ENCODE measurements at regions not wholly inside any gene's neighbourhood (a gene's known extent, or its start where the extent isn't known, plus 50 kb on each side); places are given as distances from the start of the nearest gene placed in this dataset.

- DNase-seq (ENCODE audit: low read depth), result no peak
Observed at GRCh38 chr14:27958757-27959156, 807.8 kb upstream of the FOXG1 start.

DNA sequence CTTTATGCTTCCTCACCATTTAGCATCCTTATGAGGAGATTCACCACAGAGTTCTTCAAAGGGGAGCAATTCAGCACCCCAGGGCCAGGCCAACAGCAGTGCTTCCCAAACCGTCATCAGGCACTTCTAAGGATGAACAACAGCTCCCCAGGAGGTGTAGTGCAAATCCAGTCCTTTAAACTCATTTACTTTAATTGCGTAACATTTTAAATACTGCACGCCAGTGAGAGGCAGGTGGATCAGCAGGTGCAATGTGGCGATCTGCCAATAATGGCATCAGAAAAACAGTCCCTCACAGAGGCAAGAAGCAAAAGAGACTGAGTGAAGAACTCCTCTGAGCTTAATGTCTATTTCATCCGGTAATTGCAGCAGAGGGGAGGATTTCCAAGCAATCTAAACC is 770.9 kb upstream of the FOXG1 start:
- no peak for DNase-seq (ENCODE audit: low read depth)

DNA sequence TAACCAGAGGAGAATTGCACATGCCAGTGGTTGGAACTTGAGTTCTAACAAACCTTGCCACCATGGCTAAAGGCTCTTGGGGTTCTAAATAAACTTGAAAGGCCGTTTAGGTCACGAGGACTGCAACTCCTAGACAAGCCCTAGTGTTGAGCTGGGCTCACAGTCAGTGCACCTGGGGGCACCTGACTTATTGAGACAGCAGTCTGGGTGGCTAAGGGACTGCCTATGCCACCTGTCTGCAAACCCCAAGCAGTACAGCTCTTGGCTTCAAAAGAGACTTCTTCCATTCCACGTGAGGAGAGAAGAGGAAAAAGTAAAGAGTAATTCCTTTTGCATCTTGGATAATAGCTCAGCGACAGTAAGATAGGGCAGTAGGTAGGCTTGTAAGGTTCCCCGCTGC is 765.6 kb upstream of the FOXG1 start:
- DNase-seq (ENCODE audit: low read depth), result no peak

DNA sequence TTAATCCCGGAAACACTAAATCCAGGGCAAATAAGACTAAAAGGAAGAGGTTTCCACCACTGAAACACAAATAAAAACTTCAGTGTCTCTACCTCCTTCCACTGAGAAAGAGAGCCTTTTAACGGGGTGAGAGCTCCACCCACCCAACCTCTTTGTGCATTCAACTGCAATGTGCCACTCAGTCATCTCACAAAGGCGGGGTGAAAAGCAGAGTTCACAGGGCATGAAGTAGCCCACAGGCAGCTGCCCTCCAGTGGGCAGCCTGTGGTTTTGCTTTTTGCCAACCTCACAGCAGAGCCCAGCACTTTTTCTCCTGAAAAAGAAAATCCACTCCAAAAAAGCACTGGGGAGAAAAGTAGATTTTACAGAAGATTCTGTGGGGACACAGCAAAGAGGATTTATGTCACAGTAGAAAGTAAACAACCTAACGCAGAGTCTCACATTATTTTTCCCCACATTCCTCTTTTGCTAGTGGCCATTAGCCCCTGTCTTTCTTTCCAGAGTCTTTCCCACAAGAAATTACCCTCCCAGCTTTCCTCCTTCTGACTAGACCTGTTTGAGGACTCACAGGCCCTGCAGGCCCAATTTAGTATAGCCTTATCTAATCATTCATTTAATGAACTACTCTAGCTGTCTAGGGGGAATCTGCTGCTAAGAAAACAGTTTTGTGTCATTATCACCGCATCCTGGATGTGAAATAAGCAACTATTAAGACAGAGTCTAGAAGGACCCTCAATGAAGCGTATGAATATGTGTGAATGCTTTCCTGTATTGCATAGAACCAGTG is 753.8 kb upstream of the FOXG1 start:
- no peak for DNase-seq (ENCODE audit: low read depth)

- no peak for DNase-seq (ENCODE audit: low read depth)
Observed at GRCh38 chr14:28020112-28020511, 746.5 kb upstream of the FOXG1 start.

- DNase-seq (ENCODE audit: low read depth), result no peak
Observed at GRCh38 chr14:28023853-28024252, 742.7 kb upstream of the FOXG1 start.

- DNase-seq (ENCODE audit: low read depth), result no peak
Observed at GRCh38 chr14:28052251-28052650, 714.3 kb upstream of the FOXG1 start.

DNA sequence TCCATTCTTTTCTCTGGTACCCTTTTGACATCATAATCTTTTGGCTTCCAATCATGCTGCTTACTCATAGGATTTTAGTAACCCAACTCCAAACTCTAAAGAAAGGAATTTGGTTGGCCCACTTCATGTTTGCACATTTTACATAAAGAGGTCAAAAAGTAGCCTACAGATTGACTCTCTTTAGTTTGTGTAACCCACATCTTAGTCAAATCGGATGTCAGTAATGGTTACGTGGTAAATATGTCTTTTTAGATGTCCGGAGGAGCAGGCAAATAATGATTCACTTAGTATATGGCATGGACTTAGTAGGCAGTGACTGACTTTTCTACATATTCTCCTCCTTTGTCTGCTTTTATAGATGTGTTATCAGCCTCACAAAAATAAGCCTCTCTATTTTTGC is 711.6 kb upstream of the FOXG1 start:
- DNase-seq (ENCODE audit: low read depth), result no peak

- DNase-seq (ENCODE audit: low read depth), result no peak
Observed at GRCh38 chr14:28057359-28058296, 709.0 kb upstream of the FOXG1 start.

DNA sequence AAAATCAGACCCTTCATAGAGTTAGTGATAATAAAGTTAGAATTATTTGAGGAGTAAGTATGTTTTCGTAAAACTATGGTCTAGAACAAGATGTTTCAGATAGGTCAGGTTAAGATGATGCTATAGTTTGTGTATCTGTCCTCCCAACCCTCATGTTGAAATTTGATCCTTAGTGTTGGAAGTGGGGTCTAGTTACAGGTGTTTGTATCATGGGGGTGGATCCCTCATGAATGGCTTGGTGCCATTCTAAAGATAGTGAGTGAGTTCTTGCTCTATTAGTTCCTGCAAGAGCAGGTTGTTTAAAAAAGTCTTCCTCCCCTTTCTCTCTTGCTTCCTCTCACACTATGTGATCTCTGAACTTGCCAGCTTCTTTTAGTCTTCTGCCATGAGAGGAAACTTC is 707.3 kb upstream of the FOXG1 start:
- no peak for DNase-seq (ENCODE audit: low read depth)

- DNase-seq (ENCODE audit: low read depth), result no peak
Observed at GRCh38 chr14:28061006-28061405, 705.6 kb upstream of the FOXG1 start.

GRCh38 chr14:28077021-28077420 is 689.6 kb upstream of the FOXG1 start:
- no peak for DNase-seq (ENCODE audit: low read depth)

GRCh38 chr14:28083389-28083788 is 683.2 kb upstream of the FOXG1 start:
- DNase-seq (ENCODE audit: low read depth), result no peak

GRCh38 chr14:28088125-28088524 is 678.5 kb upstream of the FOXG1 start:
- DNase-seq (ENCODE audit: low read depth), result no peak

DNA sequence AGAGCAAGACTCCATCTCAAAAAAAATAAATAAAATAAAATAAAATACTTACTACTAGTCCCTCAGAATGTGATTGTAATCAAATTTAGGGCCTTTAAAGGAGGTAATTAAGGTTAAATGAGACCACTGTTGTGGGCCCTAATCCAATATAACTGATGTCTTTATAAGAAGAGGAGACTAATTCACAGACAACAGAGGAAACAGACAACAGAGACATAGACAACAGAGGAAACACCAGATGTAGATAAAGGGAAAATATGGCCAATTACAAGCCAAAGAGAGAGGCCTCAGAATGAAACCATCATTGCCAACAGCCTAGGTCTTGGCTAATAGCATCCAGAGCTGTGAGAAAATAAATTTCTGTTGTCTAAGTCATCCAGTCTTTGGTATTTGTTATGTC is 669.0 kb upstream of the FOXG1 start:
- DNase-seq (ENCODE audit: low read depth), result no peak

DNA sequence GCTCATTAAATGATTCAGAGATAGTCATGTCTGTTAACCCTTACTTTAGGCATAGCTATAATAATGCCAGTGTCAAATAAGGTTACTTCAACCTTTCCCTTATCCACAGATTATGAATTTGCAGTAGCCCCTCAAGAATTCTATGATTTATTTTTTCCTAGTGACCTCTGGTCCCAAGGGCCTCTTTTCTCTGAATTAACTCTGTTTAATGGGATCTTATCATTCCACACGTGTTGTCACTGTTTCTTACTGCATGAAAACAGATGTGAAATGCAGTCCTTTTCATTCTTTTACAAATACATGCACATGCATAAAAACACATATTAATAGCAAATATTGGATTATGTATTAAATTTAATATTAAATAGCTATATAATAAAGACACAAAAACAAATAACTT is 667.7 kb upstream of the FOXG1 start:
- DNase-seq (ENCODE audit: low read depth), result no peak

DNA sequence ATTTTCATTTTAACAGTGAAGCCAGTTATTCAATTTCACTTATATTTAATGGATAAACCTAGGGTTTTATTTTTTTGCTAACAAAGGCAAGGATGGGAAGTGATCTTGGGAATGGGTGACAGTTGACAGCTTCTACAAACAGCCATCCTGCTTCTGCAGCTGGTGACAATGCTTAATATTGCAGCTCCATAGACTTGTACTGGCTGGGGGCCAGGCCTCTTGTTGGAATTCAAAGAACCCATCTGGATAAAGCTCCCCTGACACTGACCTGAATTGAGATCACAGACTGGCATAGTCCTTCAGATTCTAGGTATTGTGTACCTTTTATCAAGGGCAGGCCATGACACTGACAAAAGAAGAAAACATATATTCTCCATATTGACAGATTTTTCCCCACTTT is 664.6 kb upstream of the FOXG1 start:
- no peak for DNase-seq (ENCODE audit: low read depth)

DNA sequence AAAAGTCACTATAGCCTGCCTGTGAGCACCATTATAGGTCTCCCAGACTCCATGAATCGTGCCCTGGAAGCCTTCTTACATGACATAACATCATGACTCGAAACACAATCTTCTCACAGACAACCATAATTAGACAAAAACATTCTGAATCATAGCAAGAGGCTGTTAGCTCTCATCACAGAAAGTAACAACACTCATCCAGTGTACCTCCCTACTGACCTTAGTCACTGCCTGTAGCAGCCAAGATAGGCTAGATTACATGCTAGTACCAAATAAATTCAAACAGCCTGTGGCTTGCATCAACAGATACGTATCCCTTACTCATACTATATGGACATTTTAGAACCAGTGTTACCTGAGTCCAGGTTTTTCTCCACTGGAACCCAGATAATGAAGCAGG is 663.8 kb upstream of the FOXG1 start:
- no peak for DNase-seq (ENCODE audit: low read depth)

DNA sequence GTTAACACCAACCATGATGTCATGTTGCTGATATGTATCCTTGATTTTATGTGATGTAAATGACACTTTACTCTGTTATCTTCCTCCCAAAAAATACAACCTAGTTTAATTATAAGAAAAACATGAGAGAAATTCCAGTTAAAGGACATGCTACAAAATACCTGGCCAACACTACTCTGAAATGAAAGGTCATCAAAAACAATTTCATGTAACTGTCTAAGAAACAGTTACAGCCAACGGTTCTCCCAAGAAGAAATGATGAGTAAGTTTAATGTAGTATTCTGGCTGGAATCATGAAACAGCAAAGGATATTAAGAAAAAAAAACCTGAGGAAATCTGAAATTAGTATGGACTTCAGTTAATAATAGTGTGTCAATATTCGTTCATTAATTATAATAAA is 653.3 kb upstream of the FOXG1 start:
- DNase-seq (ENCODE audit: low read depth), result no peak

- DNase-seq (ENCODE audit: low read depth), result no peak
Observed at GRCh38 chr14:28116716-28117115, 649.9 kb upstream of the FOXG1 start.

GRCh38 chr14:28119849-28120248 is 646.7 kb upstream of the FOXG1 start:
- no peak for DNase-seq (ENCODE audit: low read depth)

GRCh38 chr14:28120391-28120790 is 646.2 kb upstream of the FOXG1 start:
- DNase-seq (ENCODE audit: low read depth), result no peak
